PFSK-1 (cell line): ENCODE measurements at regions not wholly inside any gene's neighbourhood (a gene's known extent, or its start where the extent isn't known, plus 50 kb on each side); places are given as distances from the start of the nearest gene placed in this dataset.

Experiments used
- FOXP2 ChIP-seq: optimal IDR thresholded peaks from 2 replicates; pipeline ENCODE3; 2011; ENCODE audit warnings: borderline replicate concordance, control low read depth, inconsistent platforms; ENCODE audit not compliant: insufficient read depth; ENCODE audit errors: extremely low read length, extremely low read depth
- POLR2AphosphoS5 ChIP-seq: IDR thresholded peaks from 2 replicates; pipeline ENCODE4 v1.6.1; 2012; ENCODE audit warnings: low read depth, mild to moderate bottlenecking, control low read depth, low read length, moderate library complexity
- REST ChIP-seq, 2 experiments: IDR thresholded peaks; 2 replicates each; pipeline versions ENCODE4 v1.6.1 to v1.8.0; 2011 to 2012; ENCODE audit warnings: low read depth in 2 of 2, low read length in 2 of 2, control low read depth in 1 of 2, inconsistent platforms in 1 of 2, mild to moderate bottlenecking in 1 of 2, moderate library complexity in 1 of 2; ENCODE audit not compliant: insufficient read depth in 1 of 2
- SIN3A ChIP-seq: IDR thresholded peaks from 2 replicates; pipeline ENCODE4 v1.6.1; 2012; ENCODE audit warnings: mild to moderate bottlenecking, low read length, moderate library complexity, borderline replicate concordance; ENCODE audit not compliant: insufficient read depth

- no peak for TF ChIP-seq POLR2AphosphoS5
- TF ChIP-seq REST (IDR thresholded peaks at IDR 0.05; ENCODE audit: insufficient read depth in 1 of 2, low read depth in 2 of 2, low read length in 2 of 2) = no peak
- TF ChIP-seq FOXP2 = no peak
- no peak for TF ChIP-seq SIN3A
Measured at GRCh38 chr5:1971944-1972343, 89.2 kb upstream of the IRX4 start.
